ENCODE measurements at regions not wholly inside any gene's neighbourhood (a gene's known extent, or its start where the extent isn't known, plus 50 kb on each side); places are given as distances from the start of the nearest gene placed in this dataset.

GRCh38 chr1:119308806-119309205, 59.8 kb upstream of the HAO2 start:
- DNase-seq: no peak

GRCh38 chr1:119310301-119310700, 58.3 kb upstream of the HAO2 start:
- no peak for DNase-seq

GRCh38 chr1:119312500-119312899, 56.1 kb upstream of the HAO2 start:
- DNase-seq: no peak

DNA sequence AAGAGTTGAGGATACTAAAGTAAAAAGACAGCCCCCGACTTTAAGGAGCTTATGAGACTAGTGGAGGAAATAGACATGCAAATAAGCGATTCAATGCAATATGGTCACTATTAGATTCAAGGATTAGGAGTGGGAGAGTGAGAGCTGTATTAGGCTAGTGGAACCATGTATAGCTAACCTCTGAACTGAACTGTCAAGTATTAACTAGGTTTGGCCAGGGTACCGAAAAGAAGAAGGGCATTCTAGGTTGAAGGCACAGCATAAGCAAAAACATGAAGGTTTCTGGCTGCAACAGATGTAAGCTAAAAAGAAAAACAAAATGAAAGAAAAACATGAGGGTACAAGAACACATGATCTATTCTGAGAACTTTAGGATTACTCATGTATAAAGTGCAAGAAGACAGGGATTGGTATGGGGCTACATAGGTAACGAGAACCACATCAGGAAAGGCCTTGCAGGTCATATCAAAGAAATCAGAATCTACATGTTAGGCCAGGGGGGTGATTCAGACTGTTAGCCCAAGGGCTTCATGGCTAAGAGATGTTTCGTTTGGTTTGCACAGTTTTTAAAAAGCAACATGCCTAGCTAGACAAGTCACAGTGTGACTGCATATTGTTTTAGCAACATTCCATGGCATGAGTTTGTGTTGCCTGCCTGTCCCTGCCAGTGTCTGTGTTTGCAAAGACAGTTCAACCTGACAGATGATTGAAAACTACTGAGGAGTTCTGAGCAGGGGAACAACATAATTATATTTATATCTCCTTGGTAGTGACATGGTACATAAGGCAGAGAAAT, 54.4 kb upstream of the HAO2 start:
- DNase-seq: no peak

DNA sequence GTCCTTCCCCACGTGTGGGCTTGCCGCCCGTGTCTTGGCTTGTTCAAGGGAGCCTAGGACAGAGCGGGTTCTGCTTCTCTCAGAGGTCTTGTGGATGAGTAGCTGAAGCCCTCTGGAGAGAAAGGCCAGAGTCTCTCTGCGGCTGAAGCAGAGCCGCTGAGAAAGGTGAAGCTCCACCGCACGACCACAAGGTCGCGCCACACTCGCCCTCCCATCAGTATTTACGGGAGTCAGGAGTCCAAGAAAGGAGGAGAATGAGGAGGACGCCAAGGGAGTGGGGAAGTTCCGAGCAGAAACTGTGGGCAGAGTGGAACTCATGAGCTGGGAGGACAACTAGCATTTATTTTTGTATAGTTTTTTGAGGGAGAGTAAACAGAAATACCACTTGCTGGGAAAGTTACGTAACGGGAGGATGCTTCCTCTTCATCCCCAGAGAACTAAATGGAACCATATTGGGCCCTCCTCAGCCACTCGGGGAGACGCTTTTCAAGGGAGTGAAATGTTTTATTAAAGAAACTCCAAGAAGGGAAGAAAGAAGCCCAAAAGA, 51.6 kb upstream of the HAO2 start:
- DNase-seq: no peak

DNA sequence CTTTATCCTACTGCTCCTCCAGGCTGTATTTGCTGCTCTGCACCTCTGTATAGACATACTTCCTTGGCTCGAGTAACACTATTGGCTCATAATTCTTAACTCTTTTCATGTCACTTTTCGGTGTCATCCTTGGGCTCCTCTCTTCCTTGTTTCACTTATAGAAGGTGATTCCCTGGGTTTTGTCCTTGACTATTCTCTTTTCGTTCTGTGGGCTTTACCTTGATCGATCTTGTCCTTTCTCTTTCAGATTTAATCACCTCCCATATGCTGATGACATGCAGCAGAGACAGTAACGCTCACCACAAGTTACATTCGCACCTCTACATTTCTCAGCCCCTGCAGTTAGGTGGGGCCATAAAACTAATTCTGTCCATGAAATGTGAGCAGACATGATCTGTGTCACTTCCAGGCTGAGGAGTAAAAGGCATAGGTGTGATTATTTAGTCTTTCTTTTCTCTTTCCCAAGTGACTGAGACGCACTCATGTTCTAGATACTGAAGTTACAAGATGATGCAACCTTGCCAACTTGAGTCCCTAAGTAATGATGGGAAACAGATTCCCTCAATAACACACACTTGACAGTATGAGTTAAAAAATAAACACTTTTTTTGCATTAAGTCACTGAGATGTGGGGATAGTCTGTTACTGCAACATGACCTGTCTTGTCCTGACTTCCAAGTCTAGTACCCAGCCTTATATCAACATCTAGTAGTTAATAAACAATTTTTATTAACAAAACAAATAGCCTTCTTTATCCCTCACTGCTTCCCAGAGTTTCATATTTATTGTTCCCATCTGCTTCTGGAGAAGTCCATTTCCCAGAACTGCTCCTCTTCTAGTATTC, 49.9 kb upstream of the HAO2 start:
- DNase-seq: no peak
